ENCODE measurements at regions not wholly inside any gene's neighbourhood (a gene's known extent, or its start where the extent isn't known, plus 50 kb on each side); places are given as distances from the start of the nearest gene placed in this dataset.
A peak's percentile ranks its signal among the peaks of the same experiment; 100 is the strongest.

GRCh38 chr5:168193493-168194250 is 97.8 kb upstream of the WWC1 start:
- DNase-seq (ENCODE audit: low read depth), result no peak

GRCh38 chr5:168195110-168195509 is 96.3 kb upstream of the WWC1 start:
- no peak for DNase-seq (ENCODE audit: low read depth)

DNA sequence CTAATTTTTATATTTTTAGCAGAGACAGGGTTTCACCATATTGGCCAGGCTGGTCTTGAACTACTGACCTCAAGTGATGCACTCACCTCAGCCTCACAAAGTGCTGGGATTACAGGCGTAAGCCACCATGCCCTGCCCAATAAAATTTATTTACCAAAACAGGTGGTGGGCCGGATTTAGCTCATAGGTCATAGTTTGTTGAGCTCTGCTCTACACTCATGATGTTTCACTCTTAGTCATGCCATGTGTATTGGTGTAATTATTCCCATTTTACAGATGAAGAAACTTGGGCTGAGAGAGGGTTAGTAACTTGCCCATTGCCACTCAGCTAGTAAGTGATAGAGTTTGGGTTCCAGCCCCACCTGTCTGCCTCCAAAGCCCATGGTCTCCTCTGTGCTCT is 93.1 kb upstream of the WWC1 start:
- no peak for DNase-seq (ENCODE audit: low read depth)

- DNase-seq (ENCODE audit: low read depth), result no peak
These were observed 88.4 kb upstream of the WWC1 start for GRCh38 chr5:168202996-168203395.

DNA sequence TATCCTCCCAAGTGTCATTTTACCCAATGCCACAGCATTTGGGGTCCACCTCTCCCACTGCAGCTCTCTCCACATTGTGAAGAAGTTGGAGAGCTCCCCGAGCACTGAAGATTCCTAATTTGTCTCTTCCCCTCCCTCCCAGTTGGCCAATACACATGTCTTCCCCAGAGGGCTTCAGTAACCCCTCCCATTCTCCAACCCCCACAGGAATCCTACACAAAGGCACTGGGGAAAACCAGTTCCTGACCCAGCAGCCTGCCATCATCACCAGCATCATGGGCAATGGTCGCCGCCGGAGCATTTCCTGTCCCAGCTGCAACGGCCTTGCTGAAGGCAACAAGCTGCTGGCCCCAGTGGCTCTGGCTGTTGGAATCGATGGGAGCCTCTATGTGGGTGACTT is 87.3 kb upstream of the WWC1 start:
- DNase-seq (ENCODE audit: low read depth), result no peak

DNA sequence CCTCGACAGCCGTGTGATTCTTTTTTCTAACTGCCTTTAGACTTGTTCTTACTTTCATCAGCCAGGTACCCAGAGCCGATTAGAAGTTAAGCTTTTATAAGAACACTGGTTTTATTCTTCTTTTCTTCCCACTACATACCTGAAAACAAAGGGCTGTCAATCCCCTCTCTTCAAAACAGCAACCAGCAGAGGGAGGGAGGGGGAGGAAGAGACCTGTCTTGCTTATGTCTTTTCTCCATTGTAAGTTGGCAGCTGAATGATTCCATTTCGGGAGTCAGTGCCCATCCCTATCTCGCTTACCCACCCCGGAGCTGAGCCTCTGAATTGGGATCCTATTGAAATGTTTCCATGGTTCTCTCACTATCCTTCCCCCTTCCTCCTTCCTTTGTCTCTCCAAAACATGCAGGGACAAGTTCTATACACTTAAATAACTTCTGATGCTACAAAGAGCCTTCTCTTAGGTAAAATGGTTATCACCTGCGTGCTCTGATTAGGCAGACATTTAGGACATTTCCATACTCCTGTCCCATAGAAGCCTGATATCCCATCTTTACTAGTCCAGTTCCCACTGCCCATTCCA is 83.9 kb upstream of the WWC1 start:
- DNase-seq (ENCODE audit: low read depth), result no peak

DNA sequence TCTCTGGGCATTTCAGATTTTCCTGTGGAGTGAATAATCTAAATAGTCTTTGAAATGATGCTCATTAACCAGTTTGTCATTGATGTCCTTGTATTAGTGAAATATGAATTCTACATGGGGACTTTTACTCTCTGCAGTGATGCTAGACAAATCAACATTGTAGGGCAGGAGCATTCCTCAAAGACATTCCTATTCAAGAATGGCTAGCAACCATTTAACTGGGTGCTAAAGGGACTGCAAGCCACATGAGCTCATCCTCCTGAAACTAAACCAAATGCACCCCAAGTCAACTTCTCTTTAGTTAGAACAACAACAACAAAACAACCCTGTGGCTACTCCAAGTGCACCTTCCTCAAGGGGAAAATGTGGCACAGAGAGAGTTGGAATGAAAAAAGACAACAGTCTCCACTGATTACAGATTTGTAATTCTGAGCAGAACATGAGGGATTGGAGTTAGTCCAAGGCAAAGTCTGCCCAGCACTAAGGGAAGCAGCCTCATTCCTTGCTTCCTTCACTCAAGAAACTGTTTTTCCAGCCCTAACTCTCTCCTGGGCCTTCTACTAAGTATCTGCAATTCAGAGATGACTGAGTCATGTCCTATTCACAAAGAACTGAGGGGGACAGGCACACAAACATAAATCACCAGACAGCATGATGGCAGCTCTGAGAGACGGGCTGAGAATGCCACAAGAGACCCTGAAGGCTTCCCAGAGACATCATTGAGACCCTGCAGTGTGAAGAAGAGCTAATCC is 82.0 kb upstream of the WWC1 start:
- no peak for DNase-seq (ENCODE audit: low read depth)

DNA sequence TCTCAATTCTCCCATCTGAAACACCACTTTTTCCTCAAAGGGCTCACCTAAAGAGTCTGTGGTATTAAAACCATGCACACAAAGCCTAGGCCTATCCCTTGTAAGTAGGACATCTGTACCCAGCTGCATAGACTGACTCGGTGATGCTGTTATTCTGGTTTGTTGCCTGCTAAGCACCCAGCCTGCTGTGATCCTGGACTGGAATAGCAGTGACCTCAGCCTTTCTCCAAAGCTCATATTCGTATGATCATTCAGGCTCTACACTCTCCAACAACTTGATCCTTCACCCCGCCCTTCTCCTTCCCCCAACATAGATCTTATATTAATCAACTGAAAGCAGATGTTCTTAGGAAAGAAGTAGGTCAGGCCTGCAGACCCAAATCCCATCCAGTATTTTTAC is 81.4 kb upstream of the WWC1 start:
- DNase-seq (ENCODE audit: low read depth), result no peak

- no peak for DNase-seq (ENCODE audit: low read depth)
These were observed 80.2 kb upstream of the WWC1 start for GRCh38 chr5:168211245-168211644.

- DNase-seq (ENCODE audit: low read depth), result no peak
These were observed 79.5 kb upstream of the WWC1 start for GRCh38 chr5:168211936-168212335.

- no peak for DNase-seq (ENCODE audit: low read depth)
These were observed 77.4 kb upstream of the WWC1 start for GRCh38 chr5:168214071-168214470.

DNA sequence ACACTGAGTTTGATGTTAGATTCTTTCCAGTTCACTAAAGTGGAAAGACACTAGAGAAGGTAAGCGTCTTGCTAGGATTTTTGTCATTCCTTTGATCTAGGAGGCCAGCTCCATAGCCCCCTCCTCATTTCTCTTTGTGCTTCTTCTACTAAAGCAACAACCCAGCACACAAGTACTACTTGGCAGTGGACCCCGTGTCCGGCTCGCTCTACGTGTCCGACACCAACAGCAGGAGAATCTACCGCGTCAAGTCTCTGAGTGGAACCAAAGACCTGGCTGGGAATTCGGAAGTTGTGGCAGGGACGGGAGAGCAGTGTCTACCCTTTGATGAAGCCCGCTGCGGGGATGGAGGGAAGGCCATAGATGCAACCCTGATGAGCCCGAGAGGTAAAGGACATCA is 76.6 kb upstream of the WWC1 start:
- no peak for DNase-seq (ENCODE audit: low read depth)

DNA sequence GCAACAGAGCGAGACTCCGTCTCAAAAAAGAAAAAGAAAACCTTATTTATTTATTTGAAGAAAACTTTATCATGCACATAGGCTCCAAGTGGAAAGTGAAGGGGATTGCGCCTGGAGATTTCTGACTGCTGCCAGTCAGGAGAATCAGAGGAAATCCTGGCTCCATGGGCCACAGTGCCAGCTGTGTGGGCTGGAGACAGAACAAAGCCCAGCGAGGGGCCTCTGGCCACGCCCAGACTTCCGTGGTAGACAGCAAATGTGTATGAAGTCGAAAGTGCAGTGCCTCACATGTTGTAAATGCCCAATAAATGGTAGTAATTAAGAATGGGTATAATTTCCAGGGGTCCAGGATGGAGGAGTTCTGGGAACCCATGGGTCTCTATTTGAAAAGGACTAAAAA is 75.8 kb upstream of the WWC1 start:
- no peak for DNase-seq (ENCODE audit: low read depth)

- DNase-seq (ENCODE audit: low read depth), result no peak
These were observed 74.5 kb upstream of the WWC1 start for GRCh38 chr5:168216989-168217388.

- no peak for DNase-seq (ENCODE audit: low read depth)
These were observed 73.9 kb upstream of the WWC1 start for GRCh38 chr5:168217497-168217896.

DNA sequence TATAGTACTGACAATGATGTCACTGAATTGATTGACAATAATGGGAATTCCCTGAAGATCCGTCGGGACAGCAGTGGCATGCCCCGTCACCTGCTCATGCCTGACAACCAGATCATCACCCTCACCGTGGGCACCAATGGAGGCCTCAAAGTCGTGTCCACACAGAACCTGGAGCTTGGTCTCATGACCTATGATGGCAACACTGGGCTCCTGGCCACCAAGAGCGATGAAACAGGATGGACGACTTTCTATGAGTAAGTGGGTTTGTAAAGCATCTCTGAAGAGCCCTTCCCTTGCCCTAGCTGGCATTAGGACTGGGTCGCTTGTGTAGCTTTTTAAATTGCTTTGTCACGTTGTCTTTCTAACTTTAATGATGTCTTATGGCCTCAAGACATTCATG is 72.7 kb upstream of the WWC1 start:
- no peak for DNase-seq (ENCODE audit: low read depth)

DNA sequence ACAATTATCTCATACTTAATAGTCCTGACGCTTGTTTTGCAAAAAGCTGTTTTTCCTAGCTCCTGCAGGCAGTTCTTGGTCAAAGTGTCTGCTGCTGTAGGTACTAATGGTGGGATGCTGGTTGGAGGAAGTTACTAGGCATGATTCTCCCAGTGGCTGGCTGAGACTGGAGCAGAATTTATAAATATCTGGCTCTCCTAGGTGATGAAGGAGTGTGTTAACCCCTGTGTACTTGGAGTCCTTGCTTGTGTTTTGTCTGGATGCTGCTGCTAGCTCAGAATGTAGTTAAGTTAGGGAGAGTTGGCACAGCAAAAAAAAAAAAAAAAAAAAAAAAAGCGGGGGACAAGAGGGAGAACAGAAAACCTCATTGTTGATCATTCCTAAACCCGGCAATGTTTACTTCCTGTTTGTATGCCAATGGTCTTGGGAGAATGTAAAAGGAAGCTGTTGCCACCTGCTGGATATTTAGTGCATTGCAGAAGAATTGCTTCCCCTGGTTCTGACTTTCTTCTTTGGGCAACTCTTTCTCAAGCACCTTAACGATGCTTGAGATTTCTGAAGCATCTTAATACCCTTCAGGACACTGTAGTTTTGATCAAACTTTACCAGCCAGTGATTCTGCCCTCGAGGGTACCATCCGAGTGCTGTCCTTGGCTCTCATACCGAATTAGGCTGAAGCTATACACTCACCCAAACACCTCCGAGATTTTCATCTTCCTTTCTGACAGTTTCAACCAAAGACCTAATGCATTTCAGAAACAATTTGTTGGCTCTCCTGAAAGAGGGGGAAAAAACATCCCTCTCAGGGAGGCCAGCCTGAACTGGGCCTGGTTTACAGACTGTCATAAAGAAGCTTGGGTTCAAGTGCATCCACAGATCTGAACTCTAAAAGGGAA is 71.7 kb upstream of the WWC1 start:
- peak; percentile 69 for DNase-seq (ENCODE audit: low read depth)

DNA sequence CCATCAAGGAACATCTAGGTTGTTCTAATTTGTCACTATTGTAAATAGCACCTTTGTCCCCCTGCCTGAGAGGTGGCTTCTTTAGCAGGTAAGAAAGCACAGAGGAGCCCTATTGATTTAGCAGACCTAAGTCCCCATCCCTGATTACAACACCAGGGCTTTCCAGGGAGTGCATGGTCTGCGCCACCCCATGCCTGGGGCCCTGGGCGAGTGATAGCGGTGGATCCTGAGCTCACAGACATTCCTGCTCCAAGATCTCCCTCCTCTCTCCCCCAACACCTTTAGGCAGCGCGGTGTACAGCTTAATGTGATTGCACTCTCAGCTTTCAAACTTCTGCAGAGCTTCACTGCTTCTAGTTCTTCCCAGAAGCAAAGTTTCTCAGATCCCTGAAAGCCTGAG is 67.4 kb upstream of the WWC1 start:
- DNase-seq (ENCODE audit: low read depth), result no peak

DNA sequence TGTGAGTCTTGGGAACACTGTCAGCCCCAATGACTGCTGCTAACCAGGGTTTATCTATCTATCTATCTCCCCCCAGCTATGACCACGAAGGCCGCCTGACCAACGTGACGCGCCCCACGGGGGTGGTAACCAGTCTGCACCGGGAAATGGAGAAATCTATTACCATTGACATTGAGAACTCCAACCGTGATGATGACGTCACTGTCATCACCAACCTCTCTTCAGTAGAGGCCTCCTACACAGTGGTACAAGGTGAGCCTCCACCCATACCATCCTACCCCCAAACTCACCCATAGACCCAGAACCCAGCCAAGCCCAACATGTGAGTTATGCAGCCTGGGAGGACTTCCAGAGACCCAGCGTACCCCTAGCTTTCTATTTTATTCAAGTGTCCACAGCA is 65.4 kb upstream of the WWC1 start:
- no peak for DNase-seq (ENCODE audit: low read depth)

DNA sequence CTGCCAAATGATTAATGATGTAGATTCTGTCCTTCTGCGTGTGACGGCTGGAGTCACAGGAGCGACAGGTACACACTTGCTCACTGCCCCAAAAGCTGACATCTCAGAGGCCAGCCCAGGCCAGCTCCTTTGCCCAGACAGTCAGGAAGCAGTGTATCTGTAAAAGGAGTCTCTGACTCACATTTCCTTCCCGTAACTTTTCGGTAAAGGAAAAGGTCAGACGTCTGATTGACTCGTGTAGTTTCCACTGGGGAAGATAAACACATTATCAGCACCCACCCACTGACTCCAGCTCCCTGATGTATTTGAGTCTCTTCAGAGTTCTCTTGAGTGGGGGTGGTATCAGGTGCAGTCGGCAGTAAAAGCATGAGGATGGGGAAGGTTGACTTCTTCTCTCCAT is 64.4 kb upstream of the WWC1 start:
- DNase-seq (ENCODE audit: low read depth), result no peak

DNA sequence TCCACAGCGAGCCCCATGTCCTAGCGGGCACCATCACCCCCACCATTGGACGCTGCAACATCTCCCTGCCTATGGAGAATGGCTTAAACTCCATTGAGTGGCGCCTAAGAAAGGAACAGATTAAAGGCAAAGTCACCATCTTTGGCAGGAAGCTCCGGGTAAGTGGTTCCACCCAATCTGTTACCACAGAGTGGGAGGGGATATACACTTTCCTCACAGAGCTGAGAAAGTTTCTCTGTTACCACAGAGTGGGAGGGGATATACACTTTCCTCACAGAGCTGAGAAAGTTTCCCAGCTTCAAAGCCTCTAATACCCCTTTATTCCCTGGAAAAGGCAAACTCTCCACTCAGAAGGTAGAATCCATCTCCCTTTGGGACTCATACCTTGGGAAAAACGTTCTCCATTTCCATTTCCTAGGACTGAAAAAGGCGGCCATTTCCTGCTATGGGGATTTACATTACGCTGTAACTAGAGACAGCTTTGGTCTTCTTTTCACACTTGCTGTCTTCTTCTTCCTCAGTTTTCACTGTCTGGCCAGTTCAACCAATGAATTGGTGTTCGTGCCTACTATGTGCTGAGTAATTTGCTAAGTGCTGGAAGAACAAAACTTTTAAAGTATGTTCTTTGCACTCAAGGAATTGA is 63.4 kb upstream of the WWC1 start:
- no peak for DNase-seq (ENCODE audit: low read depth)

All from LHCN-M2 (cell line).